ENCODE measurements at regions not wholly inside any gene's neighbourhood (a gene's known extent, or its start where the extent isn't known, plus 50 kb on each side); places are given as distances from the start of the nearest gene placed in this dataset.

DNA sequence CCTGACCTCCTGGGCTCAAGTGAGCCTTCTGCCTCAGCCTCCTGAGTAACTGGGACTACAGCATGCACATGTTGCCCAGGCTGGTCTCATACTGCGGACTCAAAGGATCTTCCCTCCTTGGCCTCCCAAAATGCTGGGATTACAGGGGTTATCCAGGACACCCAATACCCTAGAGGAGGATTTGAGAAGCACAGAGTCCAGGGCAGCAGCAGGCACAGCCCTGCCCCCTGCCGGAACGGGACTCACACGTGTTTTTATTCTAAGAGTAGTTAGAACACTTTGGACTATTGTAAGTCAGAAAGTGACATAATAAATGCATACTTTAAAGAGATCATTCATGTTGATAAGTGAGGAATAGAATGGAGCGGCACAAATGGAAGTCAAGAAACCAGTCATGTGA lies 80.2 kb downstream of the C6orf118 start:
- no peak for DNase-seq (ENCODE audit: low read depth, low spot score)
- H3K27ac ChIP-seq = no peak overlapping the region

DNA sequence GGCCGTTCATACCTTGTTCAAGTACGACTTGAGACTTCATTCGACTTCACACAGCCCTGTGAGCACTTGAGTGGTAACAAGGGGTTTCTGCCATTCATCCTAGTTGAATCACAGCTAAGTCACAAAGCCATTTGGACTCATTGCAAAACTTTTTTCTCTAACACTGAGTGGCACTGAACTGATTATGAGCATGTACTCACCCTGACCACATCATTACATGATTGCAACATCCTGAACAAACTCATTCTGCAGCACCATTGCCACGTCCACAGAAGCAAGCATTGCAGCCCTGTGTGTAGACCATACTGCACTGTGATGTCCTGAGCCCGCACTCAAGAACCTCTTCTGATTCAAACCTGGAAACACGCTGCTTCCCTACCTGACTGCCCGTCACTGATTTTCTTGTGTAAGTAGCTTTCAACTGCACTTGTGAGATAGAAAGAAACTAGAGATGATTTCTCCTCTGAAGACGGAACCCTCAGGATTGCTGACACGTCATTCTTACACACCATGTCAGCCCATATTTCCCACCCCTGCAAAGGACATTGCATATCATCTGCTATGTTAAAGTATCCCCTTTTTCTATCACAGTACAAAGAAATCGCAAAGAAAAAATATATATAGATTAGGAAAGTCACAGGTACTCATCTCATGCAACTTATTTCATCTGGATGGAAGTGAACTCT lies 81.6 kb downstream of the C6orf118 start:
- no peak overlapping the region for H3K27ac ChIP-seq

GRCh38 chr6:165223736-165224135 lies 85.7 kb downstream of the C6orf118 start:
- DNase-seq (ENCODE audit: low read depth, low spot score) = no peak

More for the DNA sequence above, 81.6 kb downstream of the C6orf118 start:
- DNase-seq (ENCODE audit: low read depth, low spot score) = peak; percentile 49

GRCh38 chr6:165223101-165223500 lies 86.3 kb downstream of the C6orf118 start:
- no peak for DNase-seq (ENCODE audit: low read depth, low spot score)
- H3K27ac ChIP-seq = no peak overlapping the region

More at GRCh38 chr6:165223736-165224135, 85.7 kb downstream of the C6orf118 start:
- H3K27ac ChIP-seq = no peak overlapping the region

DNA sequence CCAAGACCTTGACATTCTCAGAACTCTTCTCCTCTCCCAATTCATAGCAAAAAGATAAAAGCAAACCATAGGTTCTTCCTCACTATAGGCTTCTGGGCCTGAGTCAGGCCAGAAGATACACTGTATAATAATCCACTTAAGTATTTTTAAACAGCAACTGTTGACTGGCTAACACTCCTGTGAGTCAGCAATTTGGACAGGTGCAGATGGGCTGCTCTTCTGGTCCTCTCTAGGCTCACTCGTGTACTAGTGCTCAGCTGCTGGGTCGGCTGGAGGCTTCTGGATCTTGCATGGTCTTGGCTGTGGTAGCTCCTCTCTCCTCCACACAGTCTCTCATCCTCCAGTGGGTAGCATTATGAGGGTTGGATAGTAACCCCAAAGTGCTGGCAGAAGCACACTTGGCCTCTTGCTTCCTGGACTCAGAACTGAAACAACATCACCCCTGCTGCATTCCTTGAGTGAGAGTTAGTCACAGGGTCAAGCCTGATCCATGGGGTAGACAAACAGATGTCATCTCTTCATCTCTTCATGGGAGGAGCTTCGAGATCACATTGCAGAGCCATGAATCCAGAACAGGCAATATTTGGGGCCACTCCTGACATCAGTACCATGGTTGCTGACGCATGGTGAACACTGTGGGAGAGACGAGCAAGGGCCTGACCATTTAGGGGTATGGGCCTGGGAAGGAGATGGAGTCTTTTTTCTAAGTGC lies 86.9 kb downstream of the C6orf118 start:
- DNase-seq (ENCODE audit: low read depth, low spot score) = no peak
- H3K27ac ChIP-seq = no peak overlapping the region

- DNase-seq (ENCODE audit: low read depth, low spot score) = no peak
- H3K27ac ChIP-seq = no peak overlapping the region
These were observed 89.4 kb downstream of the C6orf118 start for GRCh38 chr6:165220045-165220444.

GRCh38 chr6:165219629-165220028 lies 89.8 kb downstream of the C6orf118 start:
- no peak for DNase-seq (ENCODE audit: low read depth, low spot score)
- no peak overlapping the region for H3K27ac ChIP-seq

DNA sequence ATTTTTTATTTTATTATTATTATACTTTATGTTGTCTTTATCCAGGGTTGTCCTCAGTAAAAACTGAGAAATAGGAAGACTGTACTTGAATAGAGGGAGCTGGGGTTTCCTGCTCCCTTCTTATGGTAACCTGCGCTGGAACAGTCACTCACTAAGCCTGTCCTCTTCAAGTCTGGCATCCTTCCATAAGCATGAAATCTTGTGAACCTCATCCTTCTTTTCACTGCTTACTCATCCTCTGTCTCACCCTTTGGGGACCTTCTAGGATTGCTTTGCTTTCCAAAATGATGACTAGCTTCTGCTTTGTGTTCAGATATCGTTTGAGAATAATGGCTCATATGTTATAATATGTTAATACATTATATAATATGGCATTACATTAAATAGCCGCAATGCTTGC lies 90.6 kb downstream of the C6orf118 start:
- peak; percentile 56 for DNase-seq (ENCODE audit: low read depth, low spot score)

DNA sequence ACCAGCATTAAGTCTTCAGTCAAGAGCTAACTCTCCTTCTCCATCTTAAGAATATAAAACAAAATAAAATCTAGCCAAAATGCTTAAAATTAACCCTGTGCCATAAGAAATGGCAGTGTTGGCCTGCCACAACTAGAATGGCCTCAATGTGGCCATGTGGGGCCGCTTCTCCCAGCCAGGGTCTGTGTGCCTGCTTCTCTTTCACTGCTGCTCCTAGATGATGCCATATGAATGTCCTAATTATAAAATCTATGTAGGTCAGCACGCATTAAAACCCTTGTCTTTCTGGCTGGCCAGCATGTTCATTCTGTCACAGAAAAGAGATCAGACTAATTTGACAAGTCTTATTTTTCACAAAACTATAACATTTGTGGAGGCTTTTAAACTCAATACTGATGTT lies 102.6 kb downstream of the C6orf118 start:
- DNase-seq (ENCODE audit: low read depth, low spot score) = no peak

More for the DNA sequence above, 90.6 kb downstream of the C6orf118 start:
- no peak overlapping the region for H3K27ac ChIP-seq

DNA sequence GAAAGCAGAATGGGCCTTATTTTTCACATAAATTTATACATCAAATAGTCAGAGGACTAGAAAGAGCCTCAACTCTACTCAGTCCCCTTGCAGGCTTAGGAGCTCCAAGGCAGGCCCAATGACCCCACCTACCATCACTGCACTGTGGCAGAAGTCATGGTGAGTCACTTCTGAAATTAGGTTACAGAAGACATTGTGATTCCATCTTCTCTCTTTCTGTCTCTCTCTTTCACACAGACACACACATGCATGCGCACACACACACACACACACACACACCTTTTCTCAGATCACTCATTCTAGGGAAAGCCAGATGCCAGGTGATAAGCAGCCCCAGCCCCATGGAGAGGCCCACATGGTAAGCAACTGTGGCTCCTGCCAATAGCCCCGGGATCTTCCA lies 103.8 kb downstream of the C6orf118 start:
- H3K27ac ChIP-seq = no peak overlapping the region
- no peak for DNase-seq (ENCODE audit: low read depth, low spot score)

More for the DNA sequence above, 102.6 kb downstream of the C6orf118 start:
- H3K27ac ChIP-seq = no peak overlapping the region

GRCh38 chr6:165204807-165205545 lies 104.4 kb downstream of the C6orf118 start:
- no peak overlapping the region for H3K27ac ChIP-seq

GRCh38 chr6:165200178-165200577 lies 109.2 kb downstream of the C6orf118 start:
- no peak overlapping the region for H3K27ac ChIP-seq
- DNase-seq (ENCODE audit: low read depth, low spot score) = no peak

More at GRCh38 chr6:165204807-165205545, 104.4 kb downstream of the C6orf118 start:
- no peak for DNase-seq (ENCODE audit: low read depth, low spot score)

DNA sequence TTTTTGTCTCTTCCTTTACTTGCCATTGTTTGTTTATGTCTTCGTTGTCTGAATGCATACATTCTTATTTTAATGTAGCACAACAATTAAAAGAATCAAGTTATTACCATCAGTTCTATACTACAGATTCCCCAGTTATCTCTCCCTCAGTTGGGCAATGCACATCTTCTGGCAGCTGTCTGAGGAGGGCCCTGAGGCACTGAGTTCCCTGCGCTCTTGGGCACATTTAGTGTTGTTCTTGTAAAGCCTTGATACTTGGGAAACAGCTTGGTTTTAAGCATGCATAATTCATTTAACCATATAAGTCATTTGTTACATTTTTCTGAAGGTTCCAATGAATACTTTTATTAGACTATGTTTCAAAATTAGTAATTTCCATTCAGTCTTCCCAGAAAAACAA lies 117.9 kb downstream of the C6orf118 start:
- no peak for DNase-seq (ENCODE audit: low read depth, low spot score)
- no peak overlapping the region for H3K27ac ChIP-seq

- no peak overlapping the region for H3K27ac ChIP-seq
- DNase-seq (ENCODE audit: low read depth, low spot score) = no peak
These were observed 122.8 kb downstream of the C6orf118 start for GRCh38 chr6:165186441-165187205.

- H3K27ac ChIP-seq = no peak overlapping the region
- DNase-seq (ENCODE audit: low read depth, low spot score) = no peak
These were observed 123.4 kb downstream of the C6orf118 start for GRCh38 chr6:165186041-165186440.

- H3K27ac ChIP-seq = no peak overlapping the region
- DNase-seq (ENCODE audit: low read depth, low spot score) = no peak
These were observed 125.0 kb downstream of the C6orf118 start for GRCh38 chr6:165184192-165184979.

DNA sequence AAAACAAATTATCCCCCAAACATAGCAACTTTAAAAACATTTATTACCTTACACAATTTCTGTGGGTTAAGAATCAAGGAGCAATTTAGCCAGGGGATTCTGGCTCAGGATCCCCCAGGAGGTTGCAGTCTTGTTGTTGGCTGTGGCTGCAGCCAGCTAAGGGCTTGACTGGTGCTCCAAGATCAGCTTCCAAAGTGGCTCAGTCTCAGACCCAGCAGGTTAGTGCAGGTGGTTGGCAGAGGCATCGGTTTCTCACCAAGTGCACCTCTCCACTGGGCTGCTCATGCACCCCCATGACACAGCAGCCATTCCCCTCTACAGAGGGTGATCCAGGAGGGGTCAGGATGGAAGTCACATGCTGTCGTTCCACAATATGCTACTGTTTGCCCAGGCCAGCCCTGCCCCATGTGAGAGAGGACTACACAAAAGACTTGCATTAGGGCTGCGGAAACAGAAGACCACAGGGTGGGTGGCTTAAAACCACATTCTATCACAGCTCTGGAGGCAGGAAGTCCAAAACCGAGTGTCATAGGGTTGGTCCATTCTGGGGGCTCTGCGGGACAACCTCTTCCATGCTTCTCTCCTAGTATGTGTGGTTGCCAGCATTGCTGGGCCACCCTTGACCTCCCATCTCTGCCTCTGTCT lies 125.8 kb downstream of the C6orf118 start:
- H3K27ac ChIP-seq = no peak overlapping the region
- DNase-seq (ENCODE audit: low read depth, low spot score) = no peak

- DNase-seq (ENCODE audit: low read depth, low spot score) = no peak
- peak overlapping the region; percentile 84 for H3K27ac ChIP-seq
These were observed 126.3 kb downstream of the C6orf118 start for GRCh38 chr6:165183071-165183470.

DNA sequence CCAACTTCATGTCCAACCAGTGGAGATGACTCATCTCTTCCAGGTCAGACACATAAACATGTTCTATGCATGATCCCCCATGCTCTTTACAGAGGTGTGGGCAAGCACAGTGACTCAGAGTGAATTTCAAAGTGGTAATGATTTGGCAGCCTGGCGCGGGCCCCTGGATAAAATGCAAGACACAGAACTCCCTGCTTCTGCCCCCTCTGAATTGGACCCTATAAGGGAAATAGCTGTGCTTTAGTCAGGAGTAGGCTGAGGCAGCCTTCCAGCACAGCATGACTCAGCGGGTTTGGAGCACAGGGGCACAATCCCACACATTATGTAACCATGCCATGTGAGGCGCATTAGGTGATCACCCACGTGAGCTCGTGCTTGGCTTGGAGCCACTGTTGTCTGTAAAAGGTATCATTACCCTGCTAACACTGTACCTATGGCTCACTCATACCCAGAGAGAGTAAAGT lies 127.4 kb downstream of the C6orf118 start:
- peak overlapping the region; percentile 84 for H3K27ac ChIP-seq
- peak; percentile 77 for DNase-seq (ENCODE audit: low read depth, low spot score)

Data from epithelial cell of prostate (primary cell).